ENCODE measurements at regions not wholly inside any gene's neighbourhood (a gene's known extent, or its start where the extent isn't known, plus 50 kb on each side); places are given as distances from the start of the nearest gene placed in this dataset.
A peak's percentile ranks its signal among the peaks of the same experiment; 100 is the strongest.

DNA sequence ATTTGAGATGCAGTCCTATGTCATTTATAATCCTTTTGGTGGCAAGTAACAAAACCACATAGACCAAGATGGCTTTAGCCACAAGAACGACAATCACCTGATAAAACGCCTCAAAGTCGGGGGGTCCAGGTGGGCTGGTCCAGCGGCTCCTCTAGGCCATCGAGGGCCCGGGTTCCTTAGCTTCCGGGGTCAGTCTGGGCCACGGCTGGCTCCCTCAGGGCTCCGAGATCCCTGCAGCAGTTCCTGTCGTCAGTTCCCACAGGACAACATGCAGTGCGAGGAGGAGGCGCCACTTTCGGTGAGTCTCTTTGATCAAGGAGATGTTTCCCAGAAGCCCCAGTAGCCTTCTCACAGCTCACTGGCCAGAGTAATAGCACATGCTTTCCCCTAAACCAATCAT is 574.6 kb downstream of the AACS start:
- DNase-seq (ENCODE audit: low read depth in 3 of 3, low spot score in 2 of 3), result no peak

DNA sequence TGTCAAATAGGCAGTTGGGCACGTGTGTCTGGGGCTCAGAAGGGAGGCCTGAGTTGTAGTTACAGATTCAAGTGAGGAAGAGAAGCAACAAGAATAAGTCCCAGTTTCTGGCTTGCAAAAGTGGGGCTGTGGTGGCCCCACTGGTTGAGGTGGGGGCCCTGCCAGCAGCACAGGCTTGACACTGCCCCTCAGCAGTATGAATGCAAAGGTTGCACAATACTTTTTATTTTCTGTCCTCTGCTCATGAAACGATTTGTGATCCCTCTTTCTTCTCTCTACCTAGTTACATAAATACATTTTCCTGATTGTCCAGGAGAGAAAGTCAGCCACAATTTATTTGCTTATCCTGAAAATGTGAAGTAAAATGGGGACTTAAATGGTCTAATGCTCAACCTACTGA is 577.8 kb downstream of the AACS start:
- no peak for DNase-seq (ENCODE audit: low read depth in 3 of 3, low spot score in 2 of 3)

DNA sequence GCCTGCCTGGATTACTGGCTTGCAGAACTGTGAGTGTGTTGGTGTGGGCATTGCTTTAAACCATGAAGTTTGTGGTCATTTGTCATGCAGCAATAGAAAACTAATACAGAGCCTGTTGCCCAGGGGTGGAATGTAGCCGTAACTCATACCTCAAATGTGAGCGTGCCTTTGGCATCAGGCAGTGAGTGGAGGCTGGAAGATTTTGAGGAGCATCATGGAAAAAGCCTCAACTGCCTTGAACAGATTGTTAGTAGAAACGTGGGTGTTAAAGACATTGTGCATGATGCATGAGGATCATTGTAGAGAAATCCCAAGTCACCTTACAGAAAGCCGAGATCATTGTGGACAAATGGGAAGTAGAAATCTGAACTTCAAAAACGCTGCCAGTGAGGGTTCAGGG is 580.5 kb downstream of the AACS start:
- no peak for DNase-seq (ENCODE audit: low read depth in 3 of 3, low spot score in 2 of 3)

DNA sequence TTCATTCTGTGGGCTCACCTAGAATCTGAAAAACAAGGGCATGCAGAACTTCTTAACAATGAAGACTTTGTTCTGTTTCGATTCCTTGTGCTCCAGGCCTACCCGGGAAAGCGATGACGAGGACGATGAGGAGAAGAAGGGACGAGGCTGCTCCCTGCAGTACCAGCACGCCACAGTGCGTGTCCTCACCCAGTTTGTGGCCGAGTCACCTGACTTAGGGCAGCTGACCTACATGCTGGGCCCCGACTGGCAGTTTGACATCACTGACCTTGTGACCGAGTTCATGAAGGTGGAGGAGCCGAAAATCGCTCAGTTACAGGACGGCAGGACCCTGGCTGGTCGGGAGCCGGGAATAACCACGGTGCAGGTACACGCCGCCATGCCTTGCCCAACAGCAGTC is 585.4 kb downstream of the AACS start:
- no peak for DNase-seq (ENCODE audit: low read depth in 3 of 3, low spot score in 2 of 3)

- no peak for DNase-seq (ENCODE audit: low read depth in 3 of 3, low spot score in 2 of 3)
These were observed 586.4 kb downstream of the AACS start for GRCh38 chr12:125651625-125652024.

DNA sequence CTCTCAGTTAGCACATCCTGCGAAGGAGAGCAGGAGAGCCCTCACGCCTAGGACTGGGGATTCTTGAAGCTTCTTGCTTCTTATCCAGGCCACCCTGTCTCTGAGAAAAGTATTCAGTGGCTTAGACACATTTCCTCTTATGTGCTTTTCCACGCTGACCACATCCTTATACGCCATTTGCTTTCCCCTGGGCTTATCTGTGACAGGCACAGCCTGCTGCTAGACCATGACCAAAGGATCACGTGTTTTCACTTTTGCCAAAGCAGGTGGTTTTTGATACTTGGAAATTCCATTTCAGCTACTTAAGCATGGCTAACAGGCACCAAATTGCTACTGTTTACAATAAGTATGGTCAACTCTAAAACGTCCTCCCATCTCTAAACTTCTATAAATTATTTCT is 587.4 kb downstream of the AACS start:
- DNase-seq (ENCODE audit: low read depth in 3 of 3, low spot score in 2 of 3), result no peak

DNA sequence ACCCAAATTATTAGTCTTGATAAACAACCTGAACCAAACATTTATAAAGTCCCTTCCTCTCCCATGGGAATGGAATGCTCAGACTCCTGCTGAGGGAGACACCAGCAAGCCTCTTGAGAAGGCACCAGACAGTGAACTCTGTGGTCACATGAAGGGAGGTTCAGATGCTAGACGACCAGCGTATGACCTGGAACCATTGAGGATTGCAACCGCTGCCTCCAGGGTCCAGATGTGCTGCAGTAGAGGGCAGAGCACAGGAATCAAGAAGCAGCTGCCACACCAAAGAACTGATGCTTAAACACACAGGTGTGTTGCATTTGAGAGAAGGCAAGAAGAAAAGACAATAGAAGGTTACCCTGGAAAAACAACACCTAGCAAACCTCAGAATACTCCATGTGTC is 592.4 kb downstream of the AACS start:
- no peak for DNase-seq (ENCODE audit: low read depth in 3 of 3, low spot score in 2 of 3)

GRCh38 chr12:125674554-125675338 is 609.5 kb downstream of the AACS start:
- no peak for DNase-seq (ENCODE audit: low read depth in 3 of 3, low spot score in 2 of 3)

DNA sequence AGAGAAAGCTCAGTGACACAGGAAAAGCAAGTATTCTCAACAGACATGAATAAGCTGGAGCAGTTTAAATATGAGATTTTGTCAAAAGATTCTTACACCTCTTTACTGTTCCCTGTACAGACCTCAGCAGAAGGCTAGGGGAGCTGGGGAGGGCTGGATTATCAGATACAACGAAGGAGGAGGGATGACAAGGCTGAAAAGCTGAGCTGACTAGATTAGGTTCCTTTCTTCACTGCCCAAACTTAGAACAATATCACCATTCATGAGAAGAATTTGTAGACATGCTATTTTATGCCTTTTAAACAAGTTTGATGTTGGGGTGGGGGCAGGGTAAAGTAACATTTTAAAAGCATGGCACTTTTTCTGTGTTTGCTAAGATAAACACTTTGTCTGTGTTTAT is 611.1 kb downstream of the AACS start:
- DNase-seq (ENCODE audit: low read depth in 3 of 3, low spot score in 2 of 3), result no peak

DNA sequence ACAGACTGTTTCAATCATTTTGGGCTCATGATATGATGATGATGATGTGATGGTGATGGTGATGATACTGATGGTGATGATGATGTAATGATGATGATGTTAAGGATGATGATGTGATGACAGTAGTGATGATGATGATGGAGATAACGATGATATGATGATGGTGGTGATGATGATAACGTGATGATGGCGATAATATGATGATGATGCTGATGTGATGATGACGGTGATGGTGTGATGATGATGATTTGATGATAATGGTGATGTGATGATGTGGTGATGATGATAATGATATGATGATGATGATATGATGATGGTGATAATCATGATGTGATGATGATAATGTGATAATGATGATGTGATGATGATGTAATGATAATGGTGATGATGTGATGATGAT is 612.6 kb downstream of the AACS start:
- DNase-seq (ENCODE audit: low read depth in 3 of 3, low spot score in 2 of 3), result no peak

DNA sequence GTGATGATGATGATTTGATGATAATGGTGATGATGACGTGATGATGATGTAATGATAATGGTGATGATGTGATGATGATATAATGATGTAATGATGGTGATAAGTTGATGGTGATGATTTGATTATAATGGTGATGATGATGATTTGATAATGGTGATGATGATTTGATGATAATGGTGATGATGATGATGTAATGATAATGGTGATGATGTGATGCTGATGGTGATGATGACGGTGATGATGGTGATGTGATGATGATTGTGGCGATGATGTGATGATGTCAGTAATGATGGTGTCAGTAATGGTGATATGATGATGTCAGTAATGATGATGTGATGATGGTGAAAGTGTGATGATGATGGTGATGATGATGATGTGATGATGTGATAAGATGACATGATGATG is 613.4 kb downstream of the AACS start:
- no peak for DNase-seq (ENCODE audit: low read depth in 3 of 3, low spot score in 2 of 3)

- no peak for DNase-seq (ENCODE audit: low read depth in 3 of 3, low spot score in 2 of 3)
These were observed 618.6 kb downstream of the AACS start for GRCh38 chr12:125683748-125684381.

GRCh38 chr12:125684968-125685790 is 619.9 kb downstream of the AACS start:
- no peak for DNase-seq (ENCODE audit: low read depth in 3 of 3, low spot score in 2 of 3)

DNA sequence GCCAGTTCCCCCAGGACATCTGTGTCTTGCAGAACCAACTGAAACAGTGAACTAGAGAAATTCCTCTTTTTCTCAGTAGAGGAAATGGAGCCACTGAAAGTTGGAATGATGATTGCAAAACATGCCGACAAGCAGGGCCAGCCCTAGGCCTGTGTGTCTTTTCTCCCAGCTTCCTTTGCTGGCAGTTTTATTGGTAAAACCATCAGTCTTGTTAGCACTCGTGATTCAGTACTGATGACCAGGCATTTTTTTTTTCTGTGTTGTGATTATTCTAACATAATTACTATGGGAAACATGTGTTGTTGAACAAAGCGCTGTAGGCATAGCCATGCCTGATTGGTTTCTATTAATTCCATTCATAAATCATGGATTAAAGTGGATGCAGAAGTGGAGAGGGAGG is 620.7 kb downstream of the AACS start:
- peak in 2 of 3 donors; percentile 21 to 29 for DNase-seq (ENCODE audit: low read depth in 3 of 3, low spot score in 2 of 3)

GRCh38 chr12:125687403-125687802 is 622.2 kb downstream of the AACS start:
- no peak for DNase-seq (ENCODE audit: low read depth in 3 of 3, low spot score in 2 of 3)

- DNase-seq (ENCODE audit: low read depth in 3 of 3, low spot score in 2 of 3), result no peak
These were observed 622.6 kb downstream of the AACS start for GRCh38 chr12:125687820-125688219.

GRCh38 chr12:125688223-125688622 is 623.0 kb downstream of the AACS start:
- no peak for DNase-seq (ENCODE audit: low read depth in 3 of 3, low spot score in 2 of 3)

DNA sequence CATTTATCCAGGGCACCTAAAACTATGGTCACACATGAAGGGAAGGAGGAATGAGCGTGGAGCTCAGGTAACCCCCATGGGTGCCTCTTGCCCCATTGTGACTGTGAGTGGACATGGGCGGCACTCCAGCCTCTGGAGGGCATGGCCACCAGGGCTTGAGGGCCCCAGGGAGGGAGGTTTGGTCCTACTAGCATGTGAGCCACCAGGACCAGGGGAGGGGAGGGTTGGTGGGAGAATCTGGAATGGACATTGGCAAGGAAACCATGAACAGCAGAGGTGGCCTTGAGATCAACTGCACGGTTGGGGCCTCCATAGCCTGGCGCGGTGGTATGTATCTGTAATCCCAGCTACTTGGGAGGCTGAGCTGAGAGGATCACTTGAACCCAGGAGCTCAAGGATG is 623.6 kb downstream of the AACS start:
- DNase-seq (ENCODE audit: low read depth in 3 of 3, low spot score in 2 of 3), result no peak

DNA sequence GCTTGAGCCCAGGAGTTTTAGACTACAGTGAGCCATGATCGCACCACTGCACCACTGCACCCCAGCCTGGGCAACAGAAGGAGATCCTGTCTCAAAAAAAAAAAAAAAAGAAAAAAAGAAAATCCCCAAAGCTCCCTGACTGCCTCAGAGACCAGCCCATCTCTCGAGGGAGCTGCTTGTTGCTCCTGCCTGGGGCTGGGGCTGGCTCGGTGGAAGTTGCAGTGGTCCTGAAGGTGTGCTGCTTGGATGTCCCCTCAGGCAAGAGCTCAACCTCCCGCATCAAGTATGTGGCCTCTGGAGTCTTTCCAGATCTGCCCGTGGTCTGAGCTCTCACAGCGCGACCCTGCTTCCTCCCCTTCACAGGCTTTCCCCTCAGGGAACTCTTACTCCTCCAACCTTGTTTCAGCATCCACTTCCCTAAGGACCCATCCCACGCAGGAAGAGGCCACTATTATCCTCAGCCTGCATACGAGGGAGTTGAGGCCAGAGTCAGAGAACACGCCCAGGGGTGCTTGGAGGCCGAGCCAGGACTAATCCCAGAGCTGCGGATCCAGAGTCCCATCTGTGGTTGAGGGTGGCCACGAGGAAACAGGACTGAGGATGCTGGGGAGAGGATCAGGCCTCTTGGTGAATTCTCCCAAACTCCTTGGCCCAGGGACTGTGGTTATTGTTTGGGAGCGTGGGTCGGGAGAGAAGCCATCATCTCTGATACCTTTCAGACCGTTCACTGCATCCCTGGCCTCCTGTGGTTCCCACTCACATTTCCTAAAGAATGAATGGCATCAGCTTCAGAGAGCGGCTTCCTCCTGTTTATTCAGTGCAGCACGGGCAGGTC is 624.6 kb downstream of the AACS start:
- DNase-seq (ENCODE audit: low read depth in 3 of 3, low spot score in 2 of 3), result no peak

DNA sequence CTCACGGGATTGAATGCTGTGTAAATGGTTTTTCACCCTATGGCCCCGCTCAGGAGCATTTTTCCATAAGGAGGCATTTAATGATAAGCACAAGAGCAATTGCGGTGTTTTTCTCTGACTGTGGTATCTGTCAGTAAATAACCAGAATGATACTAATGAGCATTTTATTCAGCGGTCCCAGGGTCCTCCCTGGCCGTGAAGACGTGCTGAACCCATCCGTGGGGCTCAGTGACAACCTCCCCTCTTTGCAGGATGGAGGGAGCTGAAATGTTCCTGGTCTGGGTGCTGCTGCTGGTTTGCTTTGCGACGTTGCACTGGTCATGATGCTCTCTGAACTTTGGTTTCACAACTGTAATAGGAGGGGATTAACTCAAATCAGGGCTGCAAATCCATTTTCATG is 625.6 kb downstream of the AACS start:
- no peak for DNase-seq (ENCODE audit: low read depth in 3 of 3, low spot score in 2 of 3)

- no peak for DNase-seq (ENCODE audit: low read depth in 3 of 3, low spot score in 2 of 3)
These were observed 630.8 kb downstream of the AACS start for GRCh38 chr12:125696054-125696453.
